CD4-positive, alpha-beta T cell treated with Interleukin-12 subunit alpha and Interleukin-12 subunit beta, for 1 hour (primary cell): ENCODE measurements at regions not wholly inside any gene's neighbourhood (a gene's known extent, or its start where the extent isn't known, plus 50 kb on each side); places are given as distances from the start of the nearest gene placed in this dataset.

Experiments
- DNase-seq: peaks from one replicate; pipeline ENCODE4 v3.0.0-alpha.2; 2020

DNA sequence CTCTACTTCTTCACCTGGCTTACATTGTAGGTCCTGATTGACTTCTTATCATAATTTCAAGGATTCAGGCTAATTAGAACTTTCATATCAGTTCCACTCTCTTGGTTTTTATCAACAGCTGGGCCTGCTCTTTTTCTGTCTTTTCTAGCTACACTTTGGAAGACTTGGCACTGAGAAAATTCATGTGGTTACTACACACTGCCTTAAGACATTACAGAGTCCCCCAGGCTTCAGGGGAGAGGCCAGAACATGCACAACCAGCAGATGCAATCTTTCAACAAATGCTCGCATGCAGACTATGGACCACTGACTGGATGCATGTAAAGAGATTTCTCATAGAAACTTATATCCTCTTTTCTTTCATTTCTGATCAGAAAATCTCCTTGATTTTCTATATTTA, 423.5 kb downstream of the TUSC7 start:
- no peak for DNase-seq

DNA sequence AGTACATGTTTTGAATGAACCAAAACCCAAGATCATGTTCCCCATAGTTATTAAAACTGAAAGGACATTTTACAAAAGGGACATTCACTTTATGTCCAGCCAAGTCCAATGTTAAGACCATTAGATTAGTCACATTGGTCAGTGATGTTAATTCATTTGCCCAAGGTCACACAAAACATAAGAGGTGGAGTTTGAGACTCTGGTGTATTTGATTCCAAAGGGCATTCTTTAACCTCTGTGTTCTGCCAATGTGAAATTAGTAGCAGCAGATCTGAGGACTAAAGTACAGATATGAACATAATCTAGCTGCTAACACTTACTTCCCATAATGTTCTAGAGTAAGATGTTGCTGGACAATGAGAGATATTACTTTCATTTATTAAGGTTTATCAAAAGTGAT, 425.6 kb downstream of the TUSC7 start:
- no peak for DNase-seq

DNA sequence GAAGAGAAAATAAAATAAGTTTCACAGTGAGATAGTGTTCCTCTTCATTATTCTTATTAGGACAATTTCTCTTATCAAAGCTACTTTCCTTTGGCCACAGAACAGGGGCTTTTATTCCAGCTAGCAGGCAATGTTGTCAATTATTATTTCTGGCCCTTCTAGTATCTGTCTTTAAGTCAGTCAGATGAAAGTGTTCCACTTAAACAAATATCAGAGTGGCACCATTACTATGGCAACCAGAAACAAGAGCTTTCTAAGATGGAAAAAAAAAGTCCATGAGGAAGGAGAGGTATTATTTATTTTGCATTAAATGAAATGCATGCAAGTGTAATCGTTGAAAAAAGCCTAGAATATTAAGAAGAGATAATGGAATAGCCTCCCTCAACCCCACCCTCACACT, 426.4 kb downstream of the TUSC7 start:
- no peak for DNase-seq

DNA sequence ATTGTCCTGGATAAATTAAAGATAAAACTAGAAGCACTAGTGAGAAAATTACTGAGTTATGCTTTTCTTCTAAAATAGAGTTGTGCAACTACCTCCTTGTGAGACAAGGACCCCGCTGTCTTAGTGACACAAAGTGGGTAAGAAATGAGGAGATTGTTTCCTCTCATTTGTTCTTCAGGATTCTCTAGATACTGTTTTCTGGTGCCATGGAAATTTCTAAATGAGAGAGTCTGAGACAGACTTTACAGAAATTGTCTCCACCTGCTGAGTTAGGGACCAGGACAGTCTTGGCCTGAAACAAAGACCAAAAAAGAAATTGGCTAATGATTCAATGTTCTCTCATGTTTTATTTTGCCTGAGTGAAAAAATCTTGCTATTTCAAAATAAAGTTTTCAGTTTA, 427.5 kb downstream of the TUSC7 start:
- no peak for DNase-seq

DNA sequence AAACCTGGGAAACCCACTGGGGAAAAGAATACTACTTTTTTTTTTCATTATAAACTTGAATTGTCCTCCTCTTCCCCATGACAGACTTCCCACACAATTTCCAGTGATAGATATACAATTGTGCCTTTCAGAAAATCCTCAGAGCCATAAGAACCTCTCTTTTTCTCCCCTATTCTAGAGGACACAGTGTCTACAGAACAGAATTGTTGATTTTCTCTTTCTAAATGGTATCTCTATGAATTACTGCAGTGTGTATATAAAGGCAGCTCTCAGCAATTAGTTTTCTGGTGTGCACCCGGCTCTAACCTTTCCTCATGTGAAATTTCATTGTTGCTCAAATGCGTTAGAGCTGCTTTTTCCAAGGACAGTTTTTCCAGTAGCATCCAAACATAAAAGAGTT, 430.1 kb downstream of the TUSC7 start:
- no peak for DNase-seq

DNA sequence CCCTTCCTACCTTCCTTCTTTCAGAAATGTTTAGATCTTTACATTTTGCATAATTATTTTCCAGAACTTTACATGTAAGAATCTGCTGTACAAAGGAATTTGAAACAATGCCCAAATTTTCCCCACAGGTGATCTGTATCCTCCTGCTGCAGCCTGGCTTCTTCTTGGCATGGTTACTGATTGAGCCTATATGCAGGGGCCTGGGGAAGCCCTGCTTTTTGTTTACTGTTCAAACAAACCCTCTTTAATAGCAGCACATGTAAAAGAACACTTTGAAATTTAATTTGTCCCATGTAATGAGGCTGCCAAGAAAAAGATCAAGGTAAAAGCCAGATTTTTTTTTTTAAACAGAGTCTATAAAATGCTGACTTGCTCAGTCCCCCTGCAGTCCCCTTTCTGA, 432.2 kb downstream of the TUSC7 start:
- DNase-seq: no peak

DNA sequence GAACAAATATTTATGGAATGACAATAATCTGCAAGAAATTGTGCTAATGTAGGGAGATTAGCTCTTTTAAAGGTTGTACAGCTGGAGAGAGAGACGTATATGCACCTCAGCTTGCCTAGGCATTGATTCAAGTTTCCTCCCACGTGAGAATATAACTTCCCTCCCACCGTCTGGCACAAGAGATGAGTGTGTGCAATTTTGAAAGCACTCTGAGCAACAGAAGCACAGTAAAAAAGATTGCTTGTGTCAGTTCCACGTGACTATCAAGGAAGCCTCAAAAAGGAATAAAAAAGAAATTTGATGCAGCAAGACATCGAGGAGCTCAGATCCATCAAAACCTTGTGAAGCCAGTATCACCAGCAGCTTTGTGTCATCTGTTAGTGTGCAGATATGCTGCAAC, 435.3 kb downstream of the TUSC7 start:
- no peak for DNase-seq

DNA sequence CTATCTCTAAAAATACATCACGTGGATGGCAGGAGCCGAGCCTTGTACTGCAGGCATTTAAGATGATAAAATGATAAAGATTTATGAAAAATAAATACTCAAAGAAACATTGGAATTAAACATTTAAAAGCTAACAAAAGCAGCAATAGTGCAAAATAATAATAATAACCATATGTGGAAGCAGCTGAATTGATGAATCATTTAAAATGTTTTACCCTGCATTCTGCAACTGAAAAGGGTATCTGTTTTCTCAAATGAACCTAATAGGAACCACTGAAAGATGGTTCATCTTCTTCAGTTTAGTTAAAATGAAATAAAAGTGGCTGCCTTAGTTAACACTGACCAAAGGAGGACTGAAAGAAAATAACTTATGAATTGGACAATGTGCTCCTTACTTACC, 436.1 kb downstream of the TUSC7 start:
- no peak for DNase-seq

DNA sequence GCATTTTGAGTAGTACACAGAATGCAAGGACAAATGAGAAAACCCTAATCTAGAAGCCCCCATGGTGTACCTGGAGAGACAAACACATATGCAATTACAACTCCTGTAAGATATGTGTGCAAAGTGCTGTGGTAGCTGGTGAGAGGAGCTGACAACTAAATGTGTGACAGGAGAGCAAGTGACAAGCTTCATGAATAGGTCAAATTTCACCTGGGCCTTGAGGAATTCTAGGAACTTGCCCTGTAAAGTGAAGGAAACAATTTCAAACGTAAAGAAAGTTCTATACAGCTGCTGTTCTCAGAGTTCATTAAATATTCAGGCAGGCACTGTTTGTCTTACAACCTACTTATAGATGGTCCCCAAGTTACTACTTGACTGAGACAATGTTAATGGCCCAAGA, 437.0 kb downstream of the TUSC7 start:
- DNase-seq: no peak

DNA sequence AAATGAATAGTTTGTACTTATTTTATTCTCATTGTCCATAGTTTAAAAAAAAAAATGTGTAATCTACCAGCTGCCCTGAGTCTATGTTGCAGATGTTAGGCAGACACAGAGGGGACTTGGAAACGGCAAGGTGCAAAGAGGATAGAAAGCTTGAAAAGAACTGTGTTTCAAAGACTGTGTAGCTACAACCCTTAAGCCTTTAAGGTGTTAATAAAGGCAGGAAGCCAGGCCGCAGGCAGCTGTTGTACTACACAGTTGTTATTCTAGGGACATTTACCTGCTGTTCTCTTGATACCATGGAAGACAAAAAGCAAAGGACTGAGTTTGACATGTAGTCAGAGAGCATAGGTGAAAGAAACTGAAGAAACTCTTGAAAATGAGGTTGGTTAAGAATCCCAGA, 440.0 kb downstream of the TUSC7 start:
- DNase-seq: no peak

DNA sequence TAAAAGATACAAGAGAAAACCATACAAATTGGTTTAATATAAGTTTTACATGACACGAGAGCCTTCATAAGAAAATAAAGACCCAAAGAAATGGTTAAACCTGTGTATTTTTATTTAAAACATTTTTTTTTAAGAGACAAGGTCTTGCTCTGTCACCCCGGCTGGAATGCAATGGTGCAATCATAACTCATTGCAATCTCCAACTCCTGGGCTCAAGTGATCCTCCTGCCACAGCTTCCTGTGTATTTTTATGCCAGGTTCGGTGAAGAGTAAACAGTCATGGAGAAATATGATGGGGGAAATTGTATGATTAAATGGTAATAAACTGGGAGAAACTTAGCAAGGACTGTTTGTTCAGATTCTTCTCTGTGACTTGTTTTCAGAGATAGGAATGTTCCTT, 441.0 kb downstream of the TUSC7 start:
- DNase-seq: no peak

DNA sequence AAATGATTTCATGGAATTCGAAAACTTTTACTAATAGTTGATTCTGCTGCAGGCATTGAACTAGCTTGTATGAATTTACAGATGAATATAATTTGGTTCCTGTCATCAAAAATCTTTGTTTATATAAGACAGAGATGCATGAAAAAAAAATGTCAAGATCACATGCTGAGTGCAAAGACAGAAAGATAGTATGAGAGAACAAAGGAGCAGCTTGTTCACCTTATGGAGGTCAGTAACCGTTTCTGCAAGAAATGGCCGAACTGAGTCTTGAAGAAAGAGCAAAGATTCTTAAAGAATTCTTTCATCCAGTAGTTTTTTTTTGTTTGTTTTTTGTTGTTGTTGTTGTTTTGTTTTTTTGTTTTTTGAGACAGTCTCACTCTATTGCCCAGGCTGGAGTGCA, 450.6 kb downstream of the TUSC7 start:
- no peak for DNase-seq

DNA sequence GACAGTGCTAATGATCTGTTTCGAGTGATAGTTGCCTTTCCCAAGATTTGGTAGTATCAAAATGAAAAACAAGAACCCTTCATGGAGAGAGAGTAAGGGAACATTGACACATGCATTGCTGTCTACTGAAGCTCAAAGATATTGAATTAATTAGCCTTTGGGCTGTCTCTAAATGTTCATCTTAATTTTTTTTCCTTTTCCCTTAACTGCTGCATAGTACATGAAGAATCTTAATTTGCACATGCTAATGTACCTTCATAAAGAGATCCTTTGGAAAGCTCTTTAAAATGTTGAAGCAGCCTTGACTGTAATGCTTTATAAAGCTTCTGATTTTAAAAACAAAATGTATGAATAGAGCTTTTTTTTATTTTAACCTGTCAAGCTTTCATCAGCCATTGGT, 452.2 kb downstream of the TUSC7 start:
- DNase-seq: no peak

DNA sequence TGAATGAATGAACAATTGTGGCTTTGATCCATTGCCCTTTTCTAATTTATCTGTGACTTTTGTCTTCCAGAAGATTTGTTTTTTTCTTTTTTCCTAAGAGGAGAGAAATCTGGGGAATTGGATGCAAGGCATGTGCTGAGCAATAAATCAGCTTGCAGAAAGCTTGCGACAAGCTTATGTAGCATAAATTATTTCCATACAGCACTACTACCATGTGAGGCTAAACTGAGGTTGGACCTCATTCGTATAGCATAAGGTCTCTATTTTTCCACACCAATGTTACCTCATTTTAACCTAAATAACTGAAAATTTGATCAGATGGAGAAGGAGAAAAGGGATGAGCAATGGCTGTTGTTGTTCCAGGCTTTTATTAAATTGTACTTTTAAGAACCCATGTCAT, 455.6 kb downstream of the TUSC7 start:
- DNase-seq: no peak

DNA sequence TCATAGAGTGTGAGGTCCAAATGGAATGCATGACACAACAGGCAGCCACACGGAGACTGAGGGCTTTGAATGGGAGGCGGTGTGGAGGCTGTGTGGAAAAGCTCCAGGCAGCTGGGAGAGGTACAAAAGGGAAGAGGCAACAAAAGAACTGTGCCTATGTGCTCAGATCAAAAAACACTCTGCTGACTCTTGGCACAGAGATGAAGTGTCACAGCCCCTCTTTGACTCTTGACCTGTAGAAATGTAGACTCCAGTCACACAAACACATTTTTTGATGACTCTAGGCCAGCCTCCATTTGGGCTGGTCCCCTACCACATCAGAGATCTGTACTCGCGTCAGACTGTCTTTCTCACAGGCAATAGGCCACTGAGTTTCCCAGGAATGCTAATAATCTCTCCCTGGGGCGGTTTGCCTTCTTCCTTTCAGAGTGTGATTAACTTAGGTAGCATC, 456.0 kb downstream of the TUSC7 start:
- no peak for DNase-seq

DNA sequence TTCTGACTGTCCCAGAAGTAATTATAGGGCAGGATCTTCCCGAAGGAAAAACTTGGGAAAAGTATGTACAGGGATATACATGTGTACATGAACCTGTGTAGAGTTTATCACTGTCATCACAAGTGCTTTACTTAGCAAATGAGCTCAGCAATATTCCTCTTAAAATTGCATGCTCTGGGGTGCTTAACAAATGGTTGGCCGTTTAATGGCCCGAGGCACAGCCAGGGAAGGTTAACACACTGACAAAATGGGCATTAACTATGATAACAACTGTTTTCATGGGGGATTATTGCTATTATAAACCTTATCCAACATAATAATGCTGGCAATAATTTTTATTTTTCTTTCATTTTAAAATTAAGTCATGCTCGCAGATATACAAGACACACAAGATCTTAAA, 459.3 kb downstream of the TUSC7 start:
- no peak for DNase-seq

DNA sequence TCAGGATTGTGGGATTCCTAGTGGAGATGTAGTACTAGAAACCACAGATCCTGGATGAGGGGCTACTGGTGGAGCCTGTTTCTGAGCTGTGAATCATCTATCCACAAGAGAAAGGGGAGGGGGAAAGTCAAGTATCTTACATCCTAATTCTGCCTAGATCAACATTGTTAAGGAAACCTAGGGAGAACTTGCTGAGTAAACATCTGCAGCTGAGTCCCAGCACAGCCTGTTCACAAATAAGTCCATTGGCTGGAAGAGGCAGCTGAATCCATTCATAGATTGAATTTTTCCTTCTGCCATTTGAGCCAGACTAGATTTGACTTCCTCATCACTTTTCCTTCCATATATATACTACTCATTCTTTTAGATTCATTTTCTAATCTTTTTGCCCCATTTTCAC, 460.5 kb downstream of the TUSC7 start:
- DNase-seq: no peak

DNA sequence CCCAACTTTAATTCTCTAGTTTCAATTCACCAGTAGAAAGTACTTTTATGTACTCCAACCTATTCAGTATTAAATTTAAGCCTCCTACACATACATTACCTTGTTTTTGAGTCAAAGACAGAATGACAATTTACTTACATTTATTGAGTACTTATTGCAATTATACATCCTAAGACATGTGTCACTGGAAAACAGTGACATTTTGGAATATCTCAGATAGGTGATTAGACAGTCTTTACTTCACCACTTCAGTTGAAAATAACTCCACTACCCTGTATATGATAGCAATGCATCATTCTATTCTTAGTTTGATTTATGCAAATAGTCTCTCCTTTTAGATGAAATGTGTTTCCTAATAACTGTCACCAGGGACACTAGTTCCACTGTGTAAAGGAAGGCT, 461.5 kb downstream of the TUSC7 start:
- DNase-seq: no peak

DNA sequence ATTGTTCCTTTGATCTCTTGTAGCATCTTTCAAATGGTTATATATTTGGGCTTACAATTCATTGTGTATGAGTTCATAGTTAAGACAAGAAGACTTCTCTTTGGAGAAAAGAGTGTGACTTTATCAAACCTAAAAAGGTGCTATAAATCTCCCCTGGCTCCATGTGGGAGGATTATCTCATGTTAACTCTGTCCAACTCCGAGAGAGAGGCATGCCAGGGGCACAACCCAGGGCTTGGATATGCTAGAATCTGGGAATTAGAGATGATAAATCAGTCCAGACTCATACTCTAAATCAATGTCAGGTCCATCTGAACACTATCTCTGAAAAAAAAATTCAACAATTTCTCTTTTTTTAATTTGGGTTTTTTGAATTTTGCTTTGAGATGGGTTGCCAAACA, 462.8 kb downstream of the TUSC7 start:
- no peak for DNase-seq

DNA sequence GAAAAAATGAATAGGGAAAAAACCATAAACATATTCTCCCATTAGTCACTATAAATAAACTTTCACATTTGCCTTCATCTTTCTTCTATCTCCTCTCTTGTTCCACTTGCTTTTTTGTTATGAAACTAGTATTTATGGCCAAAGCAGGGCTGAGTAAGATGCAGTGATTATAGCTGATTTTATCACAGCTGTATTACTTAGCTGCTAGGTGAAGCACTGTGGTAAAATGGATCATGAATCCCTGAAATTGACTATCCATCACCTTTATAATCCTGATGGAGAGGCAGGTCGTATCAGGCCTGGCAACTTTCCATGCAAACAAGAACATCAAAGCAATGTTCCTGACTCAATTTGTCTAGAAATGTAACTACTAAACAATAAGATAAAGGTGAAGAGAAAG, 471.6 kb downstream of the TUSC7 start:
- DNase-seq: no peak

DNA sequence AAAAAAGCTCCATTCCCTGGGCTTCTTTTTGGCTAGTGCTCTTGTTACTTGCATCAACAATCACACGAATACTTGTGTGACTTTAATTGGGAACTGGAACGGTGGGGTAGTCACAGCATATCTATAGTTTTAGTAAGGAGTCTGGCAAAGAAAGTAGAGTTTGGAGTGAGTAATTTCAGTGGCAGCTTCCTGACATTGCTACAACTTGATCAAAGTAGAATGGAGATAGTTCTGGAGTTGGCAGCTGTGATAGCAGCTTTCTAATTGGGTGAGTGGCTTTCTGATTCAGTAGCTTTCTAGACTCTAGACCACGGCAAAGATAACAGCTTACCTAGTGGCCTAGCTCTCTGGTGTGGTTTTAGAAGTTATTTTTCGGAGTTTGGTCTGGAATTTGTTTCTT, 475.0 kb downstream of the TUSC7 start:
- DNase-seq: no peak

DNA sequence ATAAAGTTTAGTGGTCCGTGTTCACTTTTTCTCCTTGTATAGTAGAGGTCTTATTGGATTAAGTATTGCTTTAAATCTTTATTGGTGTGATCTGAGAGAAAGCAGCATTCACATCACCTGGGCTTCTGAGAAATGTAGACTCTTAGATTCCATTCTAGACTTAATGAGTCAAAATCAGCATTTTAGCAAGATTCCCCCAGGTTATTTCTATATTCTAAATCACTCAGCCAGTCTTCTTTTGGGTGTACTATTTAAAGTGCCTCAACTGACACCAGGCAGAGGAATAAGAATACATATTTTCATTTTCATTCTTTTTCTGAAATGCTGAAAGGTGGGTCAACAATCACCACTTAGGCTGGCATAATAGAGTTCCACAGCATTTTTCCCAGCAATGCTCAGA, 481.7 kb downstream of the TUSC7 start:
- no peak for DNase-seq

DNA sequence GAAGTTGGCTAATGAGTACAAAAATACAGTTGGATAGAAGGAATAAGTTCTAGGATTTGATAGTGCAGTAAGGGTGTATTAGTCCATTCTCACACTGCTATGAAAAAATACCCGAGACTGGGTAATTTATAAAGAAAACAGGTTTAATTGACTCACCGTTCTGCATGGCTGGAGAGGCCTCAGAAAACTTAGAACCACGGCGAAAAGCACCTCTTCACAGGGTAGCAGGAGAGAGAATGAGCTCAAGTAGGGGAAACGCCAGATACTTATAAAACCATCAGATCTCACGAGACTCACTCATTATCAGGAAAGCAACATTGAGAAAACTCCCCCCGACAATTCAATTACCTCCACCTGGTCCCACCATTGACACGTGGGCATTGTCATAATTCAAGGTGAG, 483.3 kb downstream of the TUSC7 start:
- no peak for DNase-seq

DNA sequence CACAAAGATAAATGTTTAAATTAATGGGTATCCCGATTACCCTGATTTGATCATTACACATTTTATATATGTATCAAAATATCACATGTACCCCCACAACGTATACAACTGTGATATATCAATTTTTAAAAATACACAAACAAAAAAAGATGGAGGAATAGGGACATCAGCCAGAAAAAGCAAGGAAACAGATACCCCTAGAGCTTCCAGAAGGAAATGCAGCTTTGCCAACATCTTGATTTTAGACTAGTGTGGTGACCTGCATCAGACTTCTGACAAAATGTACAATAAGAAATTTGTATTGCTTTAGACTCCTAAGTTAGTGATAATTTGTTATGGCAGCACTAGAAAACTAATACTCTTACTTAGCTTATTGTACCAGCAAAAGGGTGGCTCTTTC, 483.8 kb downstream of the TUSC7 start:
- no peak for DNase-seq

DNA sequence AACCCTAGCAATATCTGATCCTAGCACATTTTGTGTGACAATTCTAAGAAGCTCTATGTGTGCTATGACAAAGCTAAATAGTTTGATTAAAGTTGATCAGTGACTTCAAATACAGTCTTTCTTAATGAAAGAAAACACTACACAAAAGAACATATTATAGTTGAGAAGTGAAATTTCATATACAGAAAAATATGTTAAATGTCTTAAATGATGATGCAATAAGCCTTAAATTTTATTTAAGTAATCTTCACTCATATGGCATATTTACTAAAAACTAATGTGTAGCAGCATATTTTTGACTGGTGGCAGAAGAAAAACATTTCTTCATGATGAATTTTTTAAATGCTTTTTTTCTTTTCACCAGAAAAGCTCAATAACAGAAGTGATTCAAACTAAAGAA, 485.5 kb downstream of the TUSC7 start:
- DNase-seq: no peak

DNA sequence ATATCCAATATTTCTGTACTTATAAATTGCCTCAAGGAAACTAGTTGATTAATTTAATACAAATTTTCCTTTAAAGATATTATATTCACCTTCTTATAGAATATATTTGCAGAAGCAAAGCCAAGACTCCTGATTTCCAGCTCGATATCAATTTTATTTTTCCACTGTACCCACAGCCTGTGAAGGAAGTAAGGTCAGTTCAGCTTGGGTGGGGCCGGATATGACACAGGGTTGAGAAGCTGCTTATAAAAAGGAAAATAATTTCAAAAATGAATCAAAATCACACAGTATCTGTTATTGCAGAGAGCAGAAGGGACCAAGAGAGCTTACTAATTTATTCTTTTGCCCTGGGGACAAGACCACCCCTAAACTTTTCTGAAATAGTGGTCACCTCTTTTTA, 491.4 kb downstream of the TUSC7 start:
- DNase-seq: no peak
